ENCODE measurements at regions not wholly inside any gene's neighbourhood (a gene's known extent, or its start where the extent isn't known, plus 50 kb on each side); places are given as distances from the start of the nearest gene placed in this dataset.

GRCh38 chr21:18764720-18765119 is 361.1 kb upstream of the TMPRSS15 start:
- Histone ChIP-seq H3K9me3 (no peaks in the 10 kb centered on the region), H3K27me3 (no peaks in the 10 kb centered on the region), H3K4me1 (no peaks in the 10 kb centered on the region), H3K4me3 (no peak overlapping the region), H3K27ac (no peak overlapping the region), H3K36me3 (no peaks in the 10 kb centered on the region)
- no peak for DNase-seq
- ATAC-seq = no peak
- no peak for TF ChIP-seq POLR2A (IDR thresholded peaks at IDR 0.05)
- no peak for TF ChIP-seq CTCF (IDR thresholded peaks at IDR 0.05 in 4 of 5, conservative IDR thresholded peaks at IDR 0.05 in 1 of 5)
- in situ Hi-C loops (cut with MboI; ENCODE audit: low sequenced_read_pairs in 4 of 4) = no loop called here
- intact Hi-C loops (cut with DNase I; ENCODE audit: low total_unique reads) = no loop called here

- no peak for TF ChIP-seq POLR2A (IDR thresholded peaks at IDR 0.05)
- no peak for TF ChIP-seq CTCF (IDR thresholded peaks at IDR 0.05 in 4 of 5, conservative IDR thresholded peaks at IDR 0.05 in 1 of 5)
- Histone ChIP-seq H3K27me3 (no peaks in the 10 kb centered on the region), H3K27ac (no peak overlapping the region), H3K9me3 (no peaks in the 10 kb centered on the region), H3K4me1 (no peaks in the 10 kb centered on the region), H3K36me3 (no peaks in the 10 kb centered on the region), H3K4me3 (no peak overlapping the region)
- intact Hi-C loops (cut with DNase I; ENCODE audit: low total_unique reads) = no loop called here
- ATAC-seq = no peak
- DNase-seq = no peak
- in situ Hi-C loops (cut with MboI; ENCODE audit: low sequenced_read_pairs in 4 of 4) = no loop called here
Measured at GRCh38 chr21:18769599-18769998, 366.0 kb upstream of the TMPRSS15 start.

DNA sequence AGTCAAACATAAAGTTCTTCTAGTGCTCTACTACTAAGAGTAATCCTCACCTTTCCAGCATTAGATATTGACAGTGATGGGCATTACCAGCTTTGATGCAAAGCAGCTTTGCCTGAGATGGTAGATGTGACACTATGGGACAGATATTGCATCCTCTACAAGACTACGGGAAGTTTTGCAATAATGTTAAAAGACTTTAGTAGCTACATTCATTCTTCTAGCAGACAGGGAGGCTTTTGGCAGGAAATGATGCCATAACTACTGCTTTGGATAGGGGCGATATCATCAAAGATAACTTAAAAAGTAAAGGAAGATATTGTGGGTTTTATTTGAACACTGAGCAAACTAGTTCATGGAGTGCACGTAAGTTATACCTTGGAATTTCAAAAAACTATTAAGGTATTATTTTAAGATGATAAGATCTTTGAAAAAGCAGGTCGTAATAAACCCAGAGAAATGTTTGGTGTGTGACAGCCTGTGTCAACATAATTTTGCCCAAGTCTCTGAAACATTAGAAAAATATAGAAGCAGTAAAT is 368.3 kb upstream of the TMPRSS15 start:
- DNase-seq (no peak), ATAC-seq (no peak)
- in situ Hi-C loops (cut with MboI; ENCODE audit: low sequenced_read_pairs in 4 of 4) = no loop called here
- intact Hi-C loops (cut with DNase I; ENCODE audit: low total_unique reads) = no loop called here
- no peaks in the 10 kb centered on the region for H3K36me3 ChIP-seq
- no peak overlapping the region for H3K4me3 ChIP-seq
- H3K27me3 ChIP-seq = no peaks in the 10 kb centered on the region
- H3K4me1 ChIP-seq = no peaks in the 10 kb centered on the region
- no peak overlapping the region for H3K27ac ChIP-seq
- TF ChIP-seq CTCF (IDR thresholded peaks at IDR 0.05 in 4 of 5, conservative IDR thresholded peaks at IDR 0.05 in 1 of 5) = no peak
- no peak for TF ChIP-seq POLR2A (IDR thresholded peaks at IDR 0.05)
- no peaks in the 10 kb centered on the region for H3K9me3 ChIP-seq

DNA sequence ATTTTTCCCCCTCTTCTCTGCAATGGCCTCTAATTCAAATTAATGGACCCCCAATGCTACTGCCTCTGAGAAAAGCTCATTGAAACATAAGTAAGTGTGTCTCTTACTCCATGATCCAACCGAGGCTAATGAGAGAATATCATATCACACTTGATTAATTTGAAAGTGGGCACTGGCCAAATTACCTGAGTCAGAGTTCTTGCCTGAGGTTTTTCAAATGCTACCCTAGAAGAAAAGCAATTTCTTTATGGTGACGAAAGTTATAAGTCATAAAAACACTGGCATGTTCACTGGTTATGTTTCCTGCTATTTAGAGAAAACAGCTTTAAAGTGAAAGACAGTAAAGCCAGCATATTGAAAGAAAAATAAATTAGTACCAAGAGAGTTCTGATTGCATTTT is 368.8 kb upstream of the TMPRSS15 start:
- Histone ChIP-seq H3K4me3 (no peak overlapping the region), H3K4me1 (no peaks in the 10 kb centered on the region), H3K27ac (no peak overlapping the region), H3K9me3 (no peaks in the 10 kb centered on the region), H3K27me3 (no peaks in the 10 kb centered on the region), H3K36me3 (no peaks in the 10 kb centered on the region)
- TF ChIP-seq POLR2A (IDR thresholded peaks at IDR 0.05) (no peak), CTCF (IDR thresholded peaks at IDR 0.05 in 4 of 5, conservative IDR thresholded peaks at IDR 0.05 in 1 of 5) (no peak)
- intact Hi-C loops (cut with DNase I; ENCODE audit: low total_unique reads) = no loop called here
- in situ Hi-C loops (cut with MboI; ENCODE audit: low sequenced_read_pairs in 4 of 4) = no loop called here
- ATAC-seq = no peak
- no peak for DNase-seq

GRCh38 chr21:18772897-18773296 is 369.3 kb upstream of the TMPRSS15 start:
- H3K9me3 ChIP-seq = no peaks in the 10 kb centered on the region
- DNase-seq = no peak
- no peak overlapping the region for H3K27ac ChIP-seq
- no peak overlapping the region for H3K4me3 ChIP-seq
- no peaks in the 10 kb centered on the region for H3K27me3 ChIP-seq
- intact Hi-C loops (cut with DNase I; ENCODE audit: low total_unique reads) (no loop called here), in situ Hi-C loops (cut with MboI; ENCODE audit: low sequenced_read_pairs in 4 of 4) (no loop called here)
- ATAC-seq = no peak
- no peaks in the 10 kb centered on the region for H3K36me3 ChIP-seq
- TF ChIP-seq POLR2A (IDR thresholded peaks at IDR 0.05) = no peak
- TF ChIP-seq CTCF (IDR thresholded peaks at IDR 0.05 in 4 of 5, conservative IDR thresholded peaks at IDR 0.05 in 1 of 5) = no peak
- no peaks in the 10 kb centered on the region for H3K4me1 ChIP-seq

Data from gastrocnemius medialis (tissue), 4 donors.